ENCODE measurements at regions not wholly inside any gene's neighbourhood (a gene's known extent, or its start where the extent isn't known, plus 50 kb on each side); places are given as distances from the start of the nearest gene placed in this dataset.

- TF ChIP-seq TAF1 (IDR thresholded peaks at IDR 0.05; ENCODE audit: borderline replicate concordance, insufficient read depth, low read length) (no peak), SIN3A (IDR thresholded peaks at IDR 0.05; ENCODE audit: borderline replicate concordance, insufficient read depth, low read length) (no peak), FOXP2 (optimal IDR thresholded peaks at IDR 0.05; ENCODE audit: borderline replicate concordance, extremely low read depth, extremely low read length, insufficient read depth) (no peak), POLR2AphosphoS5 (IDR thresholded peaks at IDR 0.05; ENCODE audit: low read depth, low read length) (no peak), REST (IDR thresholded peaks at IDR 0.05; ENCODE audit: insufficient read depth in 1 of 2, low read depth in 2 of 2, low read length in 2 of 2) (no peak)
These were observed 630.8 kb upstream of the KCNMB2 start for GRCh38 chr3:177905173-177906125.
